Esophagus muscularis mucosa (tissue), 4 donors: ENCODE measurements at regions not wholly inside any gene's neighbourhood (a gene's known extent, or its start where the extent isn't known, plus 50 kb on each side); places are given as distances from the start of the nearest gene placed in this dataset.

Experiments used
- DNase-seq: peaks from one replicate; pipeline ENCODE4 v3.0.0-alpha.2; 2017; ENCODE audit errors: extremely low spot score
- H3K27ac ChIP-seq, 4 donors: fragments of 200-600 bp; sonication (generic); replicated peaks in 1 of 4; 1 replicate in 3 of 4; 2 replicates in 1 of 4; pipeline ENCODE4 v1.5.1; 2016 to 2019; ENCODE audit warnings: mild to moderate bottlenecking in 1 of 4
- H3K27me3 ChIP-seq, 4 donors: fragments of 200-600 bp; sonication (generic); one replicate each; pipeline versions ENCODE4 v1.5.1 to v1.6.0; 2016 to 2019
- H3K36me3 ChIP-seq, 4 donors: fragments of 200-600 bp; sonication (generic); one replicate each; pipeline ENCODE4 v1.5.1; 2016 to 2019
- H3K4me1 ChIP-seq, 4 donors: fragments of 200-600 bp; sonication (generic); one replicate each; pipeline ENCODE4 v1.5.1; 2016 to 2019
- H3K4me3 ChIP-seq, 4 donors: fragments of 200-600 bp; sonication (generic); 1 replicate in 2 of 4; 2 replicates in 2 of 4; pipeline ENCODE4 v1.5.1; 2016 to 2019; ENCODE audit warnings: mild to moderate bottlenecking in 4 of 4, moderate library complexity in 1 of 4
- H3K9me3 ChIP-seq, 4 donors: fragments of 200-600 bp; sonication (generic); 1 replicate in 3 of 4; 2 replicates in 1 of 4; pipeline ENCODE4 v1.5.1; 2016 to 2019
- CTCF ChIP-seq, 3 experiments: fragments of 200-600 bp in 2 of 3; fragments of 450-650 bp in 1 of 3; sonication (generic) in 2 of 3; IDR thresholded peaks; one replicate each; pipeline ENCODE4 v1.5.1; 2017 to 2019; ENCODE audit warnings: antibody characterized with exemption in 3 of 3, mild to moderate bottlenecking in 2 of 3, moderate library complexity in 1 of 3
- EP300 ChIP-seq: sonication (generic); formaldehyde crosslinking; IDR thresholded peaks from one replicate; pipeline ENCODE4 v1.6.1; 2017; ENCODE audit warnings: antibody characterized with exemption
- POLR2A ChIP-seq: fragments of 450-650 bp; IDR thresholded peaks from one replicate; pipeline ENCODE4 v1.6.1; 2017; ENCODE audit warnings: antibody characterized with exemption, moderate library complexity, mild to moderate bottlenecking, low read depth
- POLR2AphosphoS5 ChIP-seq, 2 donors: sonication (generic); formaldehyde crosslinking; IDR thresholded peaks; one replicate each; pipeline ENCODE4 v1.6.1; 2017; ENCODE audit warnings: antibody characterized with exemption in 2 of 2
- WGBS: methylation state at CpG from one replicate; pipeline ENCODE4 v1.1.5; 2018; 5-methylcytosine and 5-hydroxymethylcytosine counted together
- intact Hi-C: fragments of 100-400 bp; cut with DNase I; formaldehyde crosslinking; loops from one replicate; pipeline ENCODE4 v1.15.1; 2023

GRCh38 chr1:221868593-221869303, 126.9 kb upstream of the DUSP10 start:
- intact Hi-C loops, result no loop called here
- DNase-seq, result no peak
- Histone ChIP-seq H3K27ac (no peak overlapping the region), H3K4me1 (no peaks in the 10 kb centered on the region), H3K36me3 (no peaks in the 10 kb centered on the region), H3K4me3 (no peak overlapping the region), H3K9me3 (no peaks in the 10 kb centered on the region), H3K27me3 (no peaks in the 10 kb centered on the region)
- TF ChIP-seq CTCF (IDR thresholded peaks at IDR 0.05) (no peak), POLR2AphosphoS5 (IDR thresholded peaks at IDR 0.05) (no peak), EP300 (no peak), POLR2A (no peak)
- WGBS, result 87% methylated on average over 3 of the region's 3 CpGs

GRCh38 chr1:221867003-221867402, 125.1 kb upstream of the DUSP10 start:
- no peak overlapping the region for H3K27ac ChIP-seq
- intact Hi-C loops, result no loop called here
- no peaks in the 10 kb centered on the region for H3K4me1 ChIP-seq
- 100% methylated on average over 1 of the region's 1 CpG for WGBS
- no peaks in the 10 kb centered on the region for H3K27me3 ChIP-seq
- H3K4me3 ChIP-seq, result no peak overlapping the region
- TF ChIP-seq EP300, result no peak
- TF ChIP-seq CTCF (IDR thresholded peaks at IDR 0.05), result no peak
- no peak for DNase-seq
- no peaks in the 10 kb centered on the region for H3K9me3 ChIP-seq
- H3K36me3 ChIP-seq, result no peaks in the 10 kb centered on the region

GRCh38 chr1:221865808-221866207, 123.9 kb upstream of the DUSP10 start:
- no peaks in the 10 kb centered on the region for H3K27me3 ChIP-seq
- H3K4me1 ChIP-seq, result no peaks in the 10 kb centered on the region
- H3K36me3 ChIP-seq, result no peaks in the 10 kb centered on the region
- intact Hi-C loops, result no loop called here
- no peak for TF ChIP-seq CTCF (IDR thresholded peaks at IDR 0.05)
- TF ChIP-seq POLR2AphosphoS5 (IDR thresholded peaks at IDR 0.05), result no peak
- no peak for TF ChIP-seq EP300
- no peak for TF ChIP-seq POLR2A
- 92% methylated on average over 4 of the region's 4 CpGs for WGBS
- H3K27ac ChIP-seq, result no peak overlapping the region
- H3K4me3 ChIP-seq, result no peak overlapping the region
- no peak for DNase-seq
- H3K9me3 ChIP-seq, result no peaks in the 10 kb centered on the region

DNA sequence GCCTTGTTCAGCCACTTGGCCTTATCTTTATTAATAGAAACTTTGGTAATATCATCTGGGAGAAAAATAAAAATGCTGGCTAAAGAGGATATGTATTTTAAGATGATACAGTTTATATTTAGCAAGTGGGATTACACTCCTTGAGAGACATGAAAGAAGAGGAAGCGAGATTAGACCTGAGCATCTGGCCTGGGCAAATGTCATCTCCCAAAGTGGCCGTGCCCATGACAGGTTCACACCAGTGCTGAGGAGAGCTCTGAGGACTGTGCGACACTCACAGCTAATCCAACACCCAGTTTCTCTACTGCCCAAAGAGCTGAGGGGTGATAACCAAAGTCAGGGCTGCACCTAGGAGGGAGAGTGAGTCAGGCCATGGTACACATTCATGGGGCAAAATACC, 121.7 kb upstream of the DUSP10 start:
- Histone ChIP-seq H3K4me3 (no peak overlapping the region), H3K36me3 (no peaks in the 10 kb centered on the region), H3K27ac (no peak overlapping the region), H3K27me3 (no peaks in the 10 kb centered on the region), H3K9me3 (no peaks in the 10 kb centered on the region), H3K4me1 (no peaks in the 10 kb centered on the region)
- no peak for DNase-seq
- TF ChIP-seq CTCF (IDR thresholded peaks at IDR 0.05) (no peak), POLR2AphosphoS5 (IDR thresholded peaks at IDR 0.05) (no peak), EP300 (no peak)
- intact Hi-C loops, result no loop called here
- 87% methylated on average over 3 of the region's 3 CpGs for WGBS

DNA sequence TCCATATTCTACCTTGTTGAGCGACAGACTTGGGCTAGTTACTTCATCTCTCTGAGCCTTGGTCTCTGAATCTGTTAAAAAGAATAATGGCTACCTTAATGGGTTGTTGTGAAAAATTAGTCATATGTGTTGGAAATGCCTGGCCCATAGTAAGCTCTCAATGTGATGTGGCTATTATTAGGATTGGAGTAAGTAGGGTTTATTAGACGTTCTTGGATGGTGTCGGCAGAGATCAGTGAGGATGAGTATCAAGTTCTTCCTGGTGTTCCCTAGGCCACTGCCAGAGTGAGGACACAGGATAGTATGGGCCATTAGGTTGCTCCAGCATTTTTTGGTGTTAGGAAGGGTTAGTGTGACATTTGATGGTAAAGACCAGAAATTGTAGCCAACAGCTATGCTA, 121.1 kb upstream of the DUSP10 start:
- Histone ChIP-seq H3K27ac (no peak overlapping the region), H3K4me3 (no peak overlapping the region), H3K27me3 (no peaks in the 10 kb centered on the region), H3K9me3 (no peaks in the 10 kb centered on the region), H3K36me3 (no peaks in the 10 kb centered on the region), H3K4me1 (no peaks in the 10 kb centered on the region)
- intact Hi-C loops, result no loop called here
- no peak for TF ChIP-seq POLR2AphosphoS5 (IDR thresholded peaks at IDR 0.05)
- TF ChIP-seq CTCF (IDR thresholded peaks at IDR 0.05), result no peak
- TF ChIP-seq EP300, result no peak
- TF ChIP-seq POLR2A, result no peak
- DNase-seq, result no peak
- WGBS, result 97% methylated on average over 3 of the region's 3 CpGs
